ENCODE measurements at regions not wholly inside any gene's neighbourhood (a gene's known extent, or its start where the extent isn't known, plus 50 kb on each side); places are given as distances from the start of the nearest gene placed in this dataset.
"Not testable (repeated sequence)": the region's sequence is repeated elsewhere in the genome, so short reads cannot be mapped to it uniquely, and the experiment has no call there.

- DNase-seq = no peak
These were observed 344.8 kb upstream of the EYS start for GRCh38 chr6:66051812-66052211.

- no peak for DNase-seq
These were observed 341.9 kb upstream of the EYS start for GRCh38 chr6:66048684-66049474.

- no peak for DNase-seq
These were observed 325.6 kb upstream of the EYS start for GRCh38 chr6:66032626-66033025.

- no peak for DNase-seq
These were observed 322.4 kb upstream of the EYS start for GRCh38 chr6:66029391-66029790.

- DNase-seq = no peak
These were observed 292.3 kb upstream of the EYS start for GRCh38 chr6:65999288-65999791.

- DNase-seq = no peak
These were observed 291.5 kb upstream of the EYS start for GRCh38 chr6:65998544-65998943.

- DNase-seq = no peak
These were observed 290.5 kb upstream of the EYS start for GRCh38 chr6:65997539-65997938.

GRCh38 chr6:65996096-65996495 lies 289.1 kb upstream of the EYS start:
- DNase-seq = no peak

GRCh38 chr6:65989676-65990075 lies 282.6 kb upstream of the EYS start:
- no peak for DNase-seq

- no peak for DNase-seq
These were observed 281.0 kb upstream of the EYS start for GRCh38 chr6:65988006-65988405.

GRCh38 chr6:65984089-65984488 lies 277.1 kb upstream of the EYS start:
- DNase-seq = no peak

GRCh38 chr6:65979120-65979519 lies 272.1 kb upstream of the EYS start:
- DNase-seq = no peak

GRCh38 chr6:65971252-65971651 lies 264.2 kb upstream of the EYS start:
- DNase-seq = not testable (repeated sequence)

GRCh38 chr6:65964261-65964660 lies 257.2 kb upstream of the EYS start:
- no peak for DNase-seq

GRCh38 chr6:65955034-65955433 lies 248.0 kb upstream of the EYS start:
- no peak for DNase-seq

- no peak for DNase-seq
These were observed 241.0 kb upstream of the EYS start for GRCh38 chr6:65948062-65948461.

GRCh38 chr6:65943548-65943947 lies 236.5 kb upstream of the EYS start:
- DNase-seq = no peak

- DNase-seq = no peak
These were observed 236.0 kb upstream of the EYS start for GRCh38 chr6:65943051-65943450.

GRCh38 chr6:65938000-65938399 lies 231.0 kb upstream of the EYS start:
- no peak for DNase-seq

- DNase-seq = no peak
These were observed 228.4 kb upstream of the EYS start for GRCh38 chr6:65935412-65935811.

- DNase-seq = no peak
These were observed 226.4 kb upstream of the EYS start for GRCh38 chr6:65933390-65933789.

- DNase-seq = no peak
These were observed 220.1 kb upstream of the EYS start for GRCh38 chr6:65927141-65927540.

GRCh38 chr6:65924411-65924810 lies 217.4 kb upstream of the EYS start:
- DNase-seq = no peak

GRCh38 chr6:65922049-65922448 lies 215.0 kb upstream of the EYS start:
- no peak for DNase-seq

- no peak for DNase-seq
These were observed 201.0 kb upstream of the EYS start for GRCh38 chr6:65908065-65908464.
